ENCODE measurements at regions not wholly inside any gene's neighbourhood (a gene's known extent, or its start where the extent isn't known, plus 50 kb on each side); places are given as distances from the start of the nearest gene placed in this dataset.

DNA sequence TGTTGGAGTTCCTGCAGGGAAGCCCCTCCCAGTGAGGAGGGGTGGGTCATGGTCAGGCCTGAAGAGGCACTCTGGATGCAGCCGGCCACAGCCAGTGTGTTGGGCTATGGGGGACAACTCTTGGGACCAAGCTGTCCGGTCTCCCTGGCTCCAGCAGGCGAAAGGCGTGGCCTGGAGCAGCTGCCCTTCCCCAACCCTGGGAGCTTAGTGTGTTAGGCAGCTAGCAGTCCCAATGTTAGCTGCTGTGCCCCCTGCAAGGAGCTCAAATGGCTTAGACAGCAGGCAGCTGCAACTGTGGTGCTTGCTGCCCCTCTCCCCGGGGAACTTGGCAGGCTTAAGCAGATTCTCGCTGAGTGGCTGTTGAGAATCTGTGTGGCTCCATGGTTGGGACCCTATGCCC is 67.5 kb upstream of the ACTBL2 start:
- TF ChIP-seq CTCF (IDR thresholded peaks at IDR 0.05) (no peak), POLR2A (IDR thresholded peaks at IDR 0.05) (no peak)

All from breast epithelium (tissue), 3 donors.